ENCODE measurements at regions not wholly inside any gene's neighbourhood (a gene's known extent, or its start where the extent isn't known, plus 50 kb on each side); places are given as distances from the start of the nearest gene placed in this dataset.
"Not testable (repeated sequence)": the region's sequence is repeated elsewhere in the genome, so short reads cannot be mapped to it uniquely, and the experiment has no call there.

- CTCF ChIA-PET (ENCODE audit: low intra/inter-chr PET ratio); BruUV-seq (replicated peaks); in situ Hi-C loops (cut with MboI); H3K79me2 ChIP-seq (ENCODE audit: control insufficient read depth, insufficient read depth, low read length); H3K36me3 ChIP-seq (ENCODE audit: control insufficient read depth, insufficient read depth, low read length); H3K27ac ChIP-seq (ENCODE audit: extremely low read depth, low read depth, low read length); H3K4me1 ChIP-seq (replicated peaks in 1 of 2; ENCODE audit: control insufficient read depth in 2 of 2, insufficient read depth in 2 of 2, low read length in 2 of 2); H3K9ac ChIP-seq (ENCODE audit: insufficient read depth in 1 of 2, low read depth in 2 of 2, low read length in 2 of 2); H4K20me1 ChIP-seq (replicated peaks; ENCODE audit: control insufficient read depth, insufficient read depth, low read length); H3K4me2 ChIP-seq (ENCODE audit: insufficient read depth, low read length); H2AFZ ChIP-seq (ENCODE audit: low read depth, low read length); ATAC-seq; H3K27me3 ChIP-seq (ENCODE audit: control insufficient read depth in 2 of 2, insufficient read depth in 2 of 2, low read length in 2 of 2); H3K4me3 ChIP-seq; DNase-seq (ENCODE audit: extremely low read depth in 1 of 4, low spot score in 3 of 4); H3K9me1 ChIP-seq (ENCODE audit: control insufficient read depth, insufficient read depth, low read length); H3K9me3 ChIP-seq (replicated peaks; ENCODE audit: control insufficient read depth, insufficient read depth, low read depth, low read length); FAIRE-seq: not testable (repeated sequence)
- WGBS (ENCODE audit: insufficient coverage, low coverage, missing lambda C conversion rate) = 2% methylated on average over 5 of the region's 6 CpGs
- intact Hi-C loops (cut with micrococcal nuclease) = loop anchor here (10.0 kb wide), 1 partner anchor 305 kb away; the partner anchor contains the start of gene GJA1
- POLR2A ChIA-PET = interaction anchor here (0.6 kb wide), 1 partner anchor 54 kb away, joined by 3 read pairs; no protein-coding TSS in a partner anchor
Observed at GRCh38 chr6:121740188-121740587, 304.7 kb downstream of the GJA1 start.

GRCh38 chr6:121743691-121744090 is 308.2 kb downstream of the GJA1 start:
- Histone ChIP-seq H4K20me1 (replicated peaks; ENCODE audit: control insufficient read depth, insufficient read depth, low read length) (no peaks in the 10 kb centered on the region), H3K4me1 (replicated peaks in 1 of 2; ENCODE audit: control insufficient read depth in 2 of 2, insufficient read depth in 2 of 2, low read length in 2 of 2) (no peaks in the 10 kb centered on the region), H3K4me3 (no peak overlapping the region), H3K79me2 (ENCODE audit: control insufficient read depth, insufficient read depth, low read length) (no peaks in the 10 kb centered on the region), H3K27ac (ENCODE audit: extremely low read depth, low read depth, low read length) (no peak overlapping the region), H2AFZ (ENCODE audit: low read depth, low read length) (no peak overlapping the region), H3K9ac (ENCODE audit: insufficient read depth in 1 of 2, low read depth in 2 of 2, low read length in 2 of 2) (no peak overlapping the region), H3K9me1 (ENCODE audit: control insufficient read depth, insufficient read depth, low read length) (no peaks in the 10 kb centered on the region), H3K36me3 (ENCODE audit: control insufficient read depth, insufficient read depth, low read length) (no peaks in the 10 kb centered on the region), H3K27me3 (ENCODE audit: control insufficient read depth in 2 of 2, insufficient read depth in 2 of 2, low read length in 2 of 2) (no peaks in the 10 kb centered on the region), H3K9me3 (replicated peaks; ENCODE audit: control insufficient read depth, insufficient read depth, low read depth, low read length) (no peaks in the 10 kb centered on the region), H3K4me2 (ENCODE audit: insufficient read depth, low read length) (no peak overlapping the region)
- no TSS peak for BruUV-seq (replicated peaks)
- in situ Hi-C loops (cut with MboI) = no loop called here
- POLR2A ChIA-PET = no interaction called here
- CTCF ChIA-PET (ENCODE audit: low intra/inter-chr PET ratio) = no interaction called here
- DNase-seq (ENCODE audit: extremely low read depth in 1 of 4, low spot score in 3 of 4) = no peak
- ATAC-seq = no peak
- WGBS (ENCODE audit: insufficient coverage, low coverage, missing lambda C conversion rate) = 0% methylated on average over 1 of the region's 1 CpG
- no peak for FAIRE-seq
- intact Hi-C loops (cut with micrococcal nuclease) = loop anchor here (10.0 kb wide), 1 partner anchor 309 kb away; the partner anchor contains the start of gene GJA1
- TF ChIP-seq MYNN (IDR thresholded peaks at IDR 0.05) (no peak), MYNN (CRISPR knock-in tag; IDR thresholded peaks at IDR 0.05) (no peak), ZNF79 (CRISPR knock-in tag; IDR thresholded peaks at IDR 0.05; ENCODE audit: low read depth) (no peak), ILK (tag; IDR thresholded peaks at IDR 0.05; ENCODE audit: borderline replicate concordance, low read depth) (no peak), ZNF384 (IDR thresholded peaks at IDR 0.05; ENCODE audit: low read depth, low read length) (no peak), HES1 (IDR thresholded peaks at IDR 0.05; ENCODE audit: low read depth) (no peak), ZFP1 (CRISPR knock-in tag; IDR thresholded peaks at IDR 0.05) (no peak), FOXJ2 (tag; IDR thresholded peaks at IDR 0.05) (no peak), RFX5 (IDR thresholded peaks at IDR 0.05; ENCODE audit: low read depth, low read length) (no peak), MEF2A (IDR thresholded peaks at IDR 0.05; ENCODE audit: control insufficient read depth, low read depth, low read length) (no peak)
- TF ChIP-seq, protein P1, sequence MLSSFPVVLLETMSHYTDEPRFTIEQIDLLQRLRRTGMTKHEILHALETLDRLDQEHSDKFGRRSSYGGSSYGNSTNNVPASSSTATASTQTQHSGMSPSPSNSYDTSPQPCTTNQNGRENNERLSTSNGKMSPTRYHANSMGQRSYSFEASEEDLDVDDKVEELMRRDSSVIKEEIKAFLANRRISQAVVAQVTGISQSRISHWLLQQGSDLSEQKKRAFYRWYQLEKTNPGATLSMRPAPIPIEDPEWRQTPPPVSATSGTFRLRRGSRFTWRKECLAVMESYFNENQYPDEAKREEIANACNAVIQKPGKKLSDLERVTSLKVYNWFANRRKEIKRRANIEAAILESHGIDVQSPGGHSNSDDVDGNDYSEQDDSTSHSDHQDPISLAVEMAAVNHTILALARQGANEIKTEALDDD (IDR thresholded peaks at IDR 0.05) = no peak
- TF ChIP-seq, protein P2, sequence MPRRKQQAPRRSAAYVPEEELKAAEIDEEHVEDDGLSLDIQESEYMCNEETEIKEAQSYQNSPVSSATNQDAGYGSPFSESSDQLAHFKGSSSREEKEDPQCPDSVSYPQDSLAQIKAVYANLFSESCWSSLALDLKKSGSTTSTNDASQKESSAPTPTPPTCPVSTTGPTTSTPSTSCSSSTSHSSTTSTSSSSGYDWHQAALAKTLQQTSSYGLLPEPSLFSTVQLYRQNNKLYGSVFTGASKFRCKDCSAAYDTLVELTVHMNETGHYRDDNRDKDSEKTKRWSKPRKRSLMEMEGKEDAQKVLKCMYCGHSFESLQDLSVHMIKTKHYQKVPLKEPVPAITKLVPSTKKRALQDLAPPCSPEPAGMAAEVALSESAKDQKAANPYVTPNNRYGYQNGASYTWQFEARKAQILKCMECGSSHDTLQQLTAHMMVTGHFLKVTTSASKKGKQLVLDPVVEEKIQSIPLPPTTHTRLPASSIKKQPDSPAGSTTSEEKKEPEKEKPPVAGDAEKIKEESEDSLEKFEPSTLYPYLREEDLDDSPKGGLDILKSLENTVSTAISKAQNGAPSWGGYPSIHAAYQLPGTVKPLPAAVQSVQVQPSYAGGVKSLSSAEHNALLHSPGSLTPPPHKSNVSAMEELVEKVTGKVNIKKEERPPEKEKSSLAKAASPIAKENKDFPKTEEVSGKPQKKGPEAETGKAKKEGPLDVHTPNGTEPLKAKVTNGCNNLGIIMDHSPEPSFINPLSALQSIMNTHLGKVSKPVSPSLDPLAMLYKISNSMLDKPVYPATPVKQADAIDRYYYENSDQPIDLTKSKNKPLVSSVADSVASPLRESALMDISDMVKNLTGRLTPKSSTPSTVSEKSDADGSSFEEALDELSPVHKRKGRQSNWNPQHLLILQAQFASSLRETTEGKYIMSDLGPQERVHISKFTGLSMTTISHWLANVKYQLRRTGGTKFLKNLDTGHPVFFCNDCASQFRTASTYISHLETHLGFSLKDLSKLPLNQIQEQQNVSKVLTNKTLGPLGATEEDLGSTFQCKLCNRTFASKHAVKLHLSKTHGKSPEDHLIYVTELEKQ (CRISPR knock-in tag; IDR thresholded peaks at IDR 0.05) = no peak

All from K562 (cell line).